GM18505 (cell line): ENCODE measurements at regions not wholly inside any gene's neighbourhood (a gene's known extent, or its start where the extent isn't known, plus 50 kb on each side); places are given as distances from the start of the nearest gene placed in this dataset.
"Not testable (repeated sequence)": the region's sequence is repeated elsewhere in the genome, so short reads cannot be mapped to it uniquely, and the experiment has no call there.

Experiments used
- ATAC-seq: cut with Tn5 transposase; IDR thresholded peaks from one replicate; pipeline ENCODE4 v1.9.1; 2021; ENCODE audit not compliant: unreplicated experiment
- POLR2A ChIP-seq: IDR thresholded peaks from 4 replicates; pipeline ENCODE4 v1.6.1; 2011; ENCODE audit warnings: borderline replicate concordance; ENCODE audit not compliant: insufficient read depth, insufficient read length; ENCODE audit errors: extremely low read depth

GRCh38 chr11:87942786-87943185 is 232.5 kb downstream of the RAB38 start:
- ATAC-seq = no peak
- no peak for TF ChIP-seq POLR2A

- no peak for TF ChIP-seq POLR2A
- ATAC-seq = no peak
Observed at GRCh38 chr11:87934182-87934581, 241.1 kb downstream of the RAB38 start.

GRCh38 chr11:87926250-87926970 is 248.8 kb downstream of the RAB38 start:
- no peak for TF ChIP-seq POLR2A
- no peak for ATAC-seq

GRCh38 chr11:87924125-87924524 is 251.1 kb downstream of the RAB38 start:
- no peak for TF ChIP-seq POLR2A
- ATAC-seq = no peak

- no peak for TF ChIP-seq POLR2A
- ATAC-seq = no peak
Observed at GRCh38 chr11:87917111-87917510, 258.1 kb downstream of the RAB38 start.

- no peak for TF ChIP-seq POLR2A
- no peak for ATAC-seq
Observed at GRCh38 chr11:87909178-87909577, 266.1 kb downstream of the RAB38 start.

GRCh38 chr11:87908086-87908485 is 267.2 kb downstream of the RAB38 start:
- ATAC-seq = no peak
- no peak for TF ChIP-seq POLR2A

GRCh38 chr11:87903345-87903744 is 271.9 kb downstream of the RAB38 start:
- no peak for TF ChIP-seq POLR2A

GRCh38 chr11:87901341-87901740 is 273.9 kb downstream of the RAB38 start:
- no peak for ATAC-seq

More at GRCh38 chr11:87903345-87903744, 271.9 kb downstream of the RAB38 start:
- no peak for ATAC-seq

GRCh38 chr11:87897921-87898320 is 277.3 kb downstream of the RAB38 start:
- no peak for ATAC-seq
- no peak for TF ChIP-seq POLR2A

More at GRCh38 chr11:87901341-87901740, 273.9 kb downstream of the RAB38 start:
- TF ChIP-seq POLR2A = no peak

- no peak for TF ChIP-seq POLR2A
- ATAC-seq = no peak
Observed at GRCh38 chr11:87897071-87897470, 278.2 kb downstream of the RAB38 start.

- TF ChIP-seq POLR2A = no peak
- no peak for ATAC-seq
Observed at GRCh38 chr11:87894961-87895360, 280.3 kb downstream of the RAB38 start.

- no peak for ATAC-seq
- no peak for TF ChIP-seq POLR2A
Observed at GRCh38 chr11:87892291-87892690, 283.0 kb downstream of the RAB38 start.

- ATAC-seq = no peak
- TF ChIP-seq POLR2A = no peak
Observed at GRCh38 chr11:87889126-87889525, 286.1 kb downstream of the RAB38 start.

GRCh38 chr11:87885084-87885483 is 290.2 kb downstream of the RAB38 start:
- ATAC-seq = not testable (repeated sequence)

- ATAC-seq = no peak
- TF ChIP-seq POLR2A = no peak
Observed at GRCh38 chr11:87879118-87879517, 296.1 kb downstream of the RAB38 start.

- ATAC-seq = no peak
- no peak for TF ChIP-seq POLR2A
Observed at GRCh38 chr11:87878373-87878825, 296.8 kb downstream of the RAB38 start.
